H1 (cell line): ENCODE measurements at regions not wholly inside any gene's neighbourhood (a gene's known extent, or its start where the extent isn't known, plus 50 kb on each side); places are given as distances from the start of the nearest gene placed in this dataset.

Experiments used
- CTCF ChIA-PET: fragments of 300-600 bp; sonication (Branson Sonifier 250); formaldehyde crosslinking; loops from one replicate; lab custom pipeline; 2021; ENCODE audit not compliant: partially characterized antibody; lab: Charles Lee
- POLR2A ChIA-PET: fragments of 300-600 bp; sonication (Branson Sonifier 250); formaldehyde crosslinking; loops from one replicate; lab custom pipeline; 2021; ENCODE audit warnings: inconsistent platforms; ENCODE audit not compliant: partially characterized antibody; lab: Charles Lee
- DNase-seq, 2 experiments: peaks; one replicate each; pipeline versions ENCODE4 v3.0.0 to v3.0.0-alpha.2; 2010 to 2022; ENCODE audit warnings: low spot score in 2 of 2, low read depth in 1 of 2, mixed read lengths in 1 of 2
- FAIRE-seq: peaks from 2 replicates; lab custom pipeline; 2011; peaks lifted over from hg19 to GRCh38; lab: Jason Lieb, UNC
- H2AFZ ChIP-seq: 2 replicates; pipeline ENCODE4 v1.8.1; 2012; ENCODE audit warnings: low read length, inconsistent platforms
- H2AK5ac ChIP-seq: 2 replicates; pipeline ENCODE4 v1.6.1; 2013; ENCODE audit warnings: low read depth, low read length
- H2BK120ac ChIP-seq: replicated peaks from 2 replicates; pipeline ENCODE3; 2013; ENCODE audit warnings: low read depth, low read length, inconsistent platforms
- H2BK12ac ChIP-seq: 2 replicates; pipeline ENCODE4 v1.6.1; 2013; ENCODE audit warnings: low read depth, low read length
- H2BK15ac ChIP-seq: 2 replicates; pipeline ENCODE4 v1.6.1; 2013; ENCODE audit warnings: low read length
- H2BK20ac ChIP-seq: 2 replicates; pipeline ENCODE4 v1.6.1; 2013; ENCODE audit warnings: low read length
- H2BK5ac ChIP-seq: 2 replicates; pipeline ENCODE4 v1.6.1; 2013; ENCODE audit warnings: low read depth, low read length
- H3K14ac ChIP-seq: 2 replicates; pipeline ENCODE4 v1.6.1; 2013; ENCODE audit warnings: inconsistent platforms; ENCODE audit not compliant: insufficient read length
- H3K18ac ChIP-seq: 2 replicates; pipeline ENCODE4 v1.6.1; 2013; ENCODE audit warnings: low read length; ENCODE audit errors: extremely low read depth
- H3K23ac ChIP-seq: 2 replicates; pipeline ENCODE4 v1.6.1; 2013; ENCODE audit warnings: inconsistent platforms; ENCODE audit not compliant: insufficient read length
- H3K23me2 ChIP-seq: 2 replicates; pipeline ENCODE4 v1.6.1; 2013; ENCODE audit warnings: low read depth, low read length
- H3K27ac ChIP-seq: 2 replicates; pipeline ENCODE4 v1.6.1; 2011; ENCODE audit warnings: low read depth, low read length, inconsistent platforms
- H3K27me3 ChIP-seq, 4 experiments: replicated peaks in 1 of 4; 1 replicate in 1 of 4; 2 replicates in 3 of 4; pipeline versions ENCODE4 v1.6.1 to v1.8.1; 2011 to 2013; ENCODE audit warnings: low read length in 3 of 4, mild to moderate bottlenecking in 3 of 4, inconsistent platforms in 2 of 4, mixed read lengths in 2 of 4, moderate library complexity in 1 of 4; ENCODE audit not compliant: control insufficient read depth in 3 of 4, insufficient read depth in 3 of 4; ENCODE audit errors: extremely low read depth in 1 of 4
- H3K36me3 ChIP-seq, 4 experiments: 2 replicates each; pipeline versions ENCODE4 v1.6.1 to v1.8.1; 2011 to 2013; ENCODE audit warnings: mild to moderate bottlenecking in 4 of 4, low read length in 3 of 4, moderate library complexity in 2 of 4, control low read depth in 1 of 4, inconsistent platforms in 1 of 4; ENCODE audit not compliant: insufficient read depth in 4 of 4, control insufficient read depth in 2 of 4
- H3K4ac ChIP-seq: replicated peaks from 2 replicates; pipeline ENCODE3; 2013; ENCODE audit warnings: low read length, low read depth, mixed read lengths, inconsistent platforms; ENCODE audit not compliant: insufficient read length
- H3K4me1 ChIP-seq, 4 experiments: replicated peaks in 1 of 4; 1 replicate in 1 of 4; 2 replicates in 3 of 4; pipeline versions ENCODE4 v1.6.1 to v1.8.1; 2011 to 2013; ENCODE audit warnings: low read length in 3 of 4, inconsistent platforms in 2 of 4, mixed read lengths in 1 of 4; ENCODE audit not compliant: insufficient read depth in 4 of 4, control insufficient read depth in 3 of 4
- H3K4me2 ChIP-seq, 2 experiments: 2 replicates each; pipeline versions ENCODE4 v1.6.1 to v1.8.1; 2011 to 2013; ENCODE audit warnings: low read depth in 2 of 2, low read length in 2 of 2, control low read depth in 1 of 2, inconsistent platforms in 1 of 2, mild to moderate bottlenecking in 1 of 2; ENCODE audit not compliant: insufficient read depth in 1 of 2
- H3K4me3 ChIP-seq, 4 experiments: fragments of 200-600, 300-600 bp in 1 of 4; sonication (generic), shearing (Covaris generic), sonication (Bioruptor Twin) in 1 of 4; 2 replicates each; pipeline versions ENCODE4 v1.5.1 to v1.8.1; 2011 to 2016; ENCODE audit warnings: low read length in 4 of 4, low read depth in 3 of 4, control low read depth in 2 of 4, inconsistent platforms in 2 of 4, mild to moderate bottlenecking in 2 of 4, mixed read lengths in 1 of 4, moderate library complexity in 1 of 4; ENCODE audit not compliant: insufficient read depth in 2 of 4; ENCODE audit errors: extremely low read depth in 1 of 4
- H3K56ac ChIP-seq: replicated peaks from 2 replicates; pipeline ENCODE3; 2013; ENCODE audit warnings: low read depth, mild to moderate bottlenecking, mixed read lengths, low read length, inconsistent platforms; ENCODE audit not compliant: insufficient read length
- H3K79me1 ChIP-seq: 2 replicates; pipeline ENCODE4 v1.6.1; 2013; ENCODE audit warnings: low read depth, low read length, control low read depth
- H3K79me2 ChIP-seq, 2 experiments: 2 replicates each; pipeline versions ENCODE4 v1.6.1 to v1.8.1; 2012 to 2013; ENCODE audit warnings: low read length in 2 of 2, mild to moderate bottlenecking in 2 of 2, inconsistent platforms in 1 of 2; ENCODE audit not compliant: insufficient read depth in 2 of 2, control insufficient read depth in 1 of 2
- H3K9ac ChIP-seq, 4 experiments: replicated peaks in 1 of 4; 1 replicate in 1 of 4; 2 replicates in 3 of 4; pipeline versions ENCODE4 v1.6.1 to v1.8.1; 2011 to 2013; ENCODE audit warnings: low read depth in 3 of 4, low read length in 3 of 4, control low read depth in 2 of 4, mild to moderate bottlenecking in 2 of 4, moderate library complexity in 2 of 4, inconsistent platforms in 1 of 4; ENCODE audit errors: extremely low read depth in 1 of 4
- H3K9me3 ChIP-seq, 2 experiments: 2 replicates each; pipeline versions ENCODE4 v1.6.1 to v1.8.1; 2012 to 2013; ENCODE audit warnings: mild to moderate bottlenecking in 2 of 2, moderate library complexity in 2 of 2, control low read depth in 1 of 2, inconsistent platforms in 1 of 2, low read depth in 1 of 2, low read length in 1 of 2, mixed read lengths in 1 of 2; ENCODE audit not compliant: insufficient read depth in 2 of 2
- H4K20me1 ChIP-seq, 2 experiments: replicated peaks in 1 of 2; 2 replicates each; pipeline versions ENCODE3 to v1.8.1; 2011 to 2013; ENCODE audit warnings: inconsistent platforms in 2 of 2, low read length in 2 of 2, mild to moderate bottlenecking in 1 of 2; ENCODE audit not compliant: insufficient read depth in 2 of 2, control insufficient read depth in 1 of 2
- H4K5ac ChIP-seq: 2 replicates; pipeline ENCODE4 v1.6.1; 2013; ENCODE audit warnings: low read length, low read depth, mixed read lengths, inconsistent platforms; ENCODE audit not compliant: insufficient read length
- H4K8ac ChIP-seq: 2 replicates; pipeline ENCODE4 v1.8.0; 2013; ENCODE audit warnings: mild to moderate bottlenecking, moderate library complexity, low read length, inconsistent platforms; ENCODE audit not compliant: insufficient read depth; ENCODE audit errors: extremely low read depth
- H4K91ac ChIP-seq: replicated peaks from 2 replicates; pipeline ENCODE3; 2013; ENCODE audit warnings: low read length, mixed read lengths, inconsistent platforms; ENCODE audit not compliant: insufficient read length
- POLR2A ChIP-seq, 2 experiments: IDR thresholded peaks; 1 replicate in 1 of 2; 2 replicates in 1 of 2; pipeline ENCODE4 v1.6.1; 2011; ENCODE audit warnings: low read depth in 2 of 2, low read length in 2 of 2, mild to moderate bottlenecking in 2 of 2; ENCODE audit errors: control extremely low read depth in 1 of 2
- WGBS, 2 experiments: shearing (Covaris generic) in 1 of 2; methylation state at CpG; one replicate each; pipeline versions ENCODE4 v1.1.6 to v1.1.7; 2013 to 2015; ENCODE audit warnings: low lambda C conversion rate in 2 of 2, mixed read lengths in 2 of 2, inconsistent platforms in 1 of 2, low coverage in 1 of 2, missing lambda C conversion rate in 1 of 2; ENCODE audit not compliant: insufficient replicate concordance in 2 of 2, insufficient coverage in 1 of 2, insufficient read length in 1 of 2; ENCODE audit errors: extremely low coverage in 1 of 2, missing lambda C conversion rate in 1 of 2; 5-methylcytosine and 5-hydroxymethylcytosine counted together

DNA sequence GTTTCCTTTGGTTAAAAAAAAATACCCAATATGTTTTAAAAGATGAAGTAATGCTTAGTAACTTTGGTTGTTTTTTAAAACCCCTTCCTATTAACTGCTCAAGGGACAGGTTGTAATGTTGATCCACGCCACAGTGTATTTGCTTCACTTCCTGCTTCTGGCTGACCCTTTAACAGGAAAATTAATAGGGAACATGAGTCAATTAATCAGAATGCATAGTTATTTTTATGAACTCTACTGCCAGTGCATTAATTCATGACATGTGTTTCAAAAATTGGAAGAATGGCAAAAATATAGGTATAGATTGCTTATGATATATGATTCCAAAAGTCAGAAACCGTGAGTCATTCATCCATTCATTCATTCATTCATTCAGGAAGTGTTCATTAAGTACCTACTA is 204.8 kb downstream of the SETD4 start:
- Histone ChIP-seq H4K91ac (no peak overlapping the region), H2BK120ac (no peak overlapping the region), H2BK5ac (no peak overlapping the region), H2BK15ac (no peak overlapping the region), H3K56ac (no peak overlapping the region), H3K79me1 (no peaks in the 10 kb centered on the region), H3K36me3 (no peaks in the 10 kb centered on the region), H4K20me1 (no peaks in the 10 kb centered on the region), H2BK12ac (no peak overlapping the region), H3K18ac (no peak overlapping the region), H3K27ac (no peak overlapping the region), H3K4me1 (no peaks in the 10 kb centered on the region; a peak in 1 of 7 replicates), H3K23ac (no peak overlapping the region), H3K14ac (no peak overlapping the region), H3K9ac (no peak overlapping the region), H4K5ac (no peak overlapping the region), H3K9me3 (no peaks in the 10 kb centered on the region), H2AK5ac (no peak overlapping the region), H3K4me3 (no peak overlapping the region), H3K23me2 (no peaks in the 10 kb centered on the region), H3K79me2 (no peaks in the 10 kb centered on the region), H4K8ac (no peak overlapping the region), H3K4ac (no peak overlapping the region), H2BK20ac (no peak overlapping the region), H2AFZ (no peak overlapping the region), H3K4me2 (no peak overlapping the region), H3K27me3 (no peaks in the 10 kb centered on the region)
- 83% methylated on average over 2 of the region's 2 CpGs; no CpG with 5 or more reads in 1 of the 2 experiments for WGBS, 2 experiments
- FAIRE-seq, result no peak
- no peak for DNase-seq
- ChIA-PET CTCF (no interaction called here), POLR2A (no interaction called here)
- no peak for TF ChIP-seq POLR2A (IDR thresholded peaks at IDR 0.05; ENCODE audit: control extremely low read depth in 1 of 2, low read depth in 2 of 2, low read length in 2 of 2)
